ENCODE measurements at regions not wholly inside any gene's neighbourhood (a gene's known extent, or its start where the extent isn't known, plus 50 kb on each side); places are given as distances from the start of the nearest gene placed in this dataset.

GRCh38 chr6:51292659-51293058 is 474.0 kb downstream of the TFAP2B start:
- TF ChIP-seq CTCF (conservative IDR thresholded peaks at IDR 0.05; ENCODE audit: low read depth in 2 of 2): no peak
- TF ChIP-seq NANOG (IDR thresholded peaks at IDR 0.05; ENCODE audit: borderline replicate concordance): no peak
- TF ChIP-seq STAT1 (IDR thresholded peaks at IDR 0.05; ENCODE audit: unreplicated experiment): no peak
- TF ChIP-seq POLR2AphosphoS5 (IDR thresholded peaks at IDR 0.05; ENCODE audit: low read depth): no peak
- no peak for TF ChIP-seq REST (IDR thresholded peaks at IDR 0.05; ENCODE audit: unreplicated experiment)
- no peak for TF ChIP-seq EZH2phosphoT487 (IDR thresholded peaks at IDR 0.05; ENCODE audit: unreplicated experiment)
- no peak for TF ChIP-seq EZH2 (IDR thresholded peaks at IDR 0.05; ENCODE audit: low read depth, unreplicated experiment)
- no peak for TF ChIP-seq JUNB (IDR thresholded peaks at IDR 0.05; ENCODE audit: unreplicated experiment)
